ENCODE measurements at regions not wholly inside any gene's neighbourhood (a gene's known extent, or its start where the extent isn't known, plus 50 kb on each side); places are given as distances from the start of the nearest gene placed in this dataset.

DNA sequence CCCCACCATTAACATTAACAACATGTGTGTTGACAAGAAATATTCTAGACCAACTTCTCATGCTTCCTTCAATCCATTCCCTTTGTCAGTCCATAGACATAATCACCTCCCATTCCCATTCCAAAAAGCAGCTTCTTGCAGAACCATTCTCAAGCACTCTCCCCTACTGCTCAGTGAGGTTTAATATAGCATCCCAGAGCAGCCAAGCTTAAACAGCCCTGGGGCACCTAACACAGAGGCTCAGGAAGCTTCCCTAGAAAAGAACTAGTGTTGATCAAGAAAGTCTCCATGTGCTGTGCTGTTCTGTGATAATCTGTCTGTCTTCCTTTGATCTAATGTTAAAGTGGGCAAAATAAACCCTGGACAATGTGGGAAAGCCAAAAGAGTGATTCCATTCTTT, 174.2 kb upstream of the NOCT start:
- no peak for TF ChIP-seq EGR1 (IDR thresholded peaks at IDR 0.05)
- TF ChIP-seq REST (IDR thresholded peaks at IDR 0.05; ENCODE audit: low read depth) = no peak
- TF ChIP-seq, protein P1, sequence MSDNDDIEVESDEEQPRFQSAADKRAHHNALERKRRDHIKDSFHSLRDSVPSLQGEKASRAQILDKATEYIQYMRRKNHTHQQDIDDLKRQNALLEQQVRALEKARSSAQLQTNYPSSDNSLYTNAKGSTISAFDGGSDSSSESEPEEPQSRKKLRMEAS (IDR thresholded peaks at IDR 0.05) = no peak
- no peak for TF ChIP-seq CEBPB (IDR thresholded peaks at IDR 0.05)
- no peak for TF ChIP-seq CREB1 (IDR thresholded peaks at IDR 0.05; ENCODE audit: low read depth)
- no peak for TF ChIP-seq YY1 (IDR thresholded peaks at IDR 0.05; ENCODE audit: low read depth)

Measured in Ishikawa (cell line).